Keratinocyte (primary cell): ENCODE measurements at regions not wholly inside any gene's neighbourhood (a gene's known extent, or its start where the extent isn't known, plus 50 kb on each side); places are given as distances from the start of the nearest gene placed in this dataset.

Experiments
- DNase-seq: peaks from one replicate; pipeline ENCODE4 v3.0.0-alpha.2; 2011; ENCODE audit warnings: low read depth, missing footprints, low spot score
- FAIRE-seq: peaks from 2 replicates; lab custom pipeline; 2011; peaks lifted over from hg19 to GRCh38; lab: Jason Lieb, UNC
- H2AFZ ChIP-seq: 2 replicates; pipeline ENCODE4 v1.6.0; 2012; ENCODE audit warnings: low read length, control low read depth, inconsistent platforms; ENCODE audit not compliant: control insufficient read depth
- H3K27ac ChIP-seq: 2 replicates; pipeline ENCODE4 v1.5.1; 2011; ENCODE audit warnings: low read length; ENCODE audit not compliant: control insufficient read depth, insufficient read depth
- H3K27me3 ChIP-seq: 3 replicates; pipeline ENCODE4 v1.6.0; 2011; ENCODE audit warnings: low read length; ENCODE audit not compliant: control insufficient read depth, insufficient read depth; ENCODE audit errors: extremely low read depth
- H3K36me3 ChIP-seq, 2 experiments: 2 replicates in 1 of 2; 3 replicates in 1 of 2; pipeline ENCODE4 v1.5.1; 2011; ENCODE audit warnings: low read length in 2 of 2, mild to moderate bottlenecking in 1 of 2; ENCODE audit not compliant: control insufficient read depth in 2 of 2, insufficient read depth in 2 of 2; ENCODE audit errors: extremely low read depth in 1 of 2
- H3K4me1 ChIP-seq: 3 replicates; pipeline ENCODE4 v1.5.1; 2011; ENCODE audit warnings: low read length; ENCODE audit not compliant: control insufficient read depth, insufficient read depth; ENCODE audit errors: extremely low read depth
- H3K4me2 ChIP-seq: 3 replicates; pipeline ENCODE4 v1.6.0; 2011; ENCODE audit warnings: low read depth, low read length; ENCODE audit not compliant: control insufficient read depth, insufficient read depth; ENCODE audit errors: extremely low read depth
- H3K4me3 ChIP-seq, 3 experiments: fragments of 200-600 bp in 1 of 3; sonication (generic) in 1 of 3; 2 replicates in 2 of 3; 3 replicates in 1 of 3; pipeline ENCODE4 v1.5.1; 2011 to 2016; ENCODE audit warnings: low read length in 3 of 3, mild to moderate bottlenecking in 3 of 3, control low read depth in 2 of 3, inconsistent platforms in 1 of 3, low read depth in 1 of 3, mixed read lengths in 1 of 3, mixed run types in 1 of 3, moderate library complexity in 1 of 3; ENCODE audit not compliant: control insufficient read depth in 2 of 3, insufficient read depth in 2 of 3; ENCODE audit errors: extremely low read depth in 1 of 3
- H3K79me2 ChIP-seq: 2 replicates; pipeline ENCODE4 v1.6.0; 2012; ENCODE audit warnings: low read length; ENCODE audit not compliant: control insufficient read depth, insufficient read depth
- H3K9ac ChIP-seq: 3 replicates; pipeline ENCODE4 v1.6.0; 2011; ENCODE audit warnings: low read length; ENCODE audit not compliant: control insufficient read depth, insufficient read depth; ENCODE audit errors: extremely low read depth
- H3K9me1 ChIP-seq: 3 replicates; pipeline ENCODE4 v1.6.0; 2011; ENCODE audit warnings: low read length; ENCODE audit not compliant: control insufficient read depth, insufficient read depth; ENCODE audit errors: extremely low read depth
- H3K9me3 ChIP-seq: 2 replicates; pipeline ENCODE4 v1.5.1; 2012; ENCODE audit warnings: low read depth, low read length; ENCODE audit not compliant: control insufficient read depth
- H4K20me1 ChIP-seq: 3 replicates; pipeline ENCODE4 v1.6.0; 2011; ENCODE audit warnings: low read length; ENCODE audit not compliant: control insufficient read depth, insufficient read depth; ENCODE audit errors: extremely low read depth
- EZH2 ChIP-seq: IDR thresholded peaks from one replicate; pipeline ENCODE4 v1.6.1; 2012; ENCODE audit warnings: inconsistent platforms, mild to moderate bottlenecking, low read length, moderate library complexity
- dilution Hi-C: fragments of 300-500 bp; cut with MboI; formaldehyde crosslinking; loops from one replicate; pipeline ENCODE4 v1.7.0; 2020; ENCODE audit warnings: low sequenced_read_pairs; ENCODE audit not compliant: extremely low pct_ligation_motif_present
- TF ChIP-seq, protein P1 (sequence below), 3 experiments: IDR thresholded peaks in 1 of 3; conservative IDR thresholded peaks in 1 of 3; optimal IDR thresholded peaks in 1 of 3; 2 replicates in 2 of 3; 3 replicates in 1 of 3; pipeline versions ENCODE3 to v1.5.1; 2011; ENCODE audit warnings: low read length in 3 of 3, mild to moderate bottlenecking in 3 of 3, moderate library complexity in 2 of 3, control low read depth in 1 of 3, inconsistent platforms in 1 of 3; ENCODE audit not compliant: insufficient read depth in 2 of 3; ENCODE audit errors: extremely low read depth in 1 of 3

DNA sequence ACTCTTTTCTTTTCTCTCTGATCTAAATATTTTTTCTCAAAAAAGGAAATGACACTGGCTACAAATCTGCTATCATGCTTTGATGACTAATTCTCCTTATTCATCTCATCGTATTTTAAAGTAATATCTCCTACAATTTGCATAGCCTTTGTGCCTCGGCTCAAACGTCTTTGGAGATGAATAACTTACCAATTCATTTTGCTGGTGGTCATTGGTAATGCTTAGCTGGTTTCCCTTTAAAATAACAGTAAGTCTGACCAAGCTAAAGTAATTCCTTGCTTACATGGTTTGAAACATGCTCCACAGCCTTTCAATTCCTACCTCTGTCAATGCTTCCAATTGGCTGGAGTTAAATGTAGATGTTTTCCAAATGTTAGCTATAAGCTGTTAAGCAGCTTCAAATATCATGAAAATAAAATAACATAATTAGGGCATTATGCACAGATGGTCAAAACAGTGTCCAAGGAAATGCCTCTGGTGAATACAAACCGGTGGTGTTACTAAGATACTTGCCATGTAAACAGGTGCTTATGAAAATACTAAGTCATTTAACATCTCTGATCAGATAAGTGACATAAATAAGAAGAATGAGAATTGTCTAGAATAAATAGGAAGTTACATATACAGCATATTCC lies 435.0 kb downstream of the POM121L12 start:
- Histone ChIP-seq H3K4me1 (no peaks in the 10 kb centered on the region), H3K27me3 (no peaks in the 10 kb centered on the region), H4K20me1 (no peaks in the 10 kb centered on the region), H3K36me3 (no peaks in the 10 kb centered on the region), H3K27ac (no peak overlapping the region), H3K4me2 (no peak overlapping the region), H2AFZ (no peak overlapping the region), H3K9me1 (no peaks in the 10 kb centered on the region), H3K9ac (no peak overlapping the region), H3K79me2 (no peaks in the 10 kb centered on the region), H3K9me3 (no peaks in the 10 kb centered on the region), H3K4me3 (no peak overlapping the region)
- TF ChIP-seq, protein P1, sequence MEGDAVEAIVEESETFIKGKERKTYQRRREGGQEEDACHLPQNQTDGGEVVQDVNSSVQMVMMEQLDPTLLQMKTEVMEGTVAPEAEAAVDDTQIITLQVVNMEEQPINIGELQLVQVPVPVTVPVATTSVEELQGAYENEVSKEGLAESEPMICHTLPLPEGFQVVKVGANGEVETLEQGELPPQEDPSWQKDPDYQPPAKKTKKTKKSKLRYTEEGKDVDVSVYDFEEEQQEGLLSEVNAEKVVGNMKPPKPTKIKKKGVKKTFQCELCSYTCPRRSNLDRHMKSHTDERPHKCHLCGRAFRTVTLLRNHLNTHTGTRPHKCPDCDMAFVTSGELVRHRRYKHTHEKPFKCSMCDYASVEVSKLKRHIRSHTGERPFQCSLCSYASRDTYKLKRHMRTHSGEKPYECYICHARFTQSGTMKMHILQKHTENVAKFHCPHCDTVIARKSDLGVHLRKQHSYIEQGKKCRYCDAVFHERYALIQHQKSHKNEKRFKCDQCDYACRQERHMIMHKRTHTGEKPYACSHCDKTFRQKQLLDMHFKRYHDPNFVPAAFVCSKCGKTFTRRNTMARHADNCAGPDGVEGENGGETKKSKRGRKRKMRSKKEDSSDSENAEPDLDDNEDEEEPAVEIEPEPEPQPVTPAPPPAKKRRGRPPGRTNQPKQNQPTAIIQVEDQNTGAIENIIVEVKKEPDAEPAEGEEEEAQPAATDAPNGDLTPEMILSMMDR (optimal IDR thresholded peaks at IDR 0.05 in 1 of 3, IDR thresholded peaks at IDR 0.05 in 1 of 3, conservative IDR thresholded peaks at IDR 0.05 in 1 of 3; ENCODE audit: extremely low read depth in 1 of 3, insufficient read depth in 2 of 3, low read length in 3 of 3), result no peak
- no peak for TF ChIP-seq EZH2
- dilution Hi-C loops, result no loop called here
- no peak for FAIRE-seq
- DNase-seq, result no peak

DNA sequence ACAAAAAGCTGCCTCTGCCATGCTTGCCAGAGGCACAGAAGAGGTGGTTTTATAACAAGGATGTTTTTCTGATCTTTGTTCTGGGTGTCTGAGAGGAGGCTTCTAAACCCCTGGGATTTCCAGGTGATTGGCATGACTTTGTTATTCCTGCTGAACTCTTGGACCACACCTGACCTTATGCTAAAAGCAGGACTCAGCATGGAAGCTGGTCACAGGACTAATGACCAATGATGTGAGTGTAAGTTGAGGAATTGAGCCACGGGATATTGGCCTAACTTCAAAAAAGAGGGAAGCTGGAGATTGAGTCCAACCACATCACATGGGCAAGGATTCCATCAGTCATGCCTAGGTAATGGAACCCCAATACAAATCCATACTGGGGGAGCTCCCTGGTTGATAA lies 437.9 kb downstream of the POM121L12 start:
- DNase-seq, result no peak

More for the DNA sequence above, 437.9 kb downstream of the POM121L12 start:
- no peaks in the 10 kb centered on the region for H4K20me1 ChIP-seq
- H3K9me3 ChIP-seq, result no peaks in the 10 kb centered on the region
- H3K36me3 ChIP-seq, result no peaks in the 10 kb centered on the region
- H3K4me2 ChIP-seq, result no peak overlapping the region
- H3K9me1 ChIP-seq, result no peaks in the 10 kb centered on the region
- no peak for FAIRE-seq
- TF ChIP-seq, protein P1 (optimal IDR thresholded peaks at IDR 0.05 in 1 of 3, IDR thresholded peaks at IDR 0.05 in 1 of 3, conservative IDR thresholded peaks at IDR 0.05 in 1 of 3; ENCODE audit: extremely low read depth in 1 of 3, insufficient read depth in 2 of 3, low read length in 3 of 3), result no peak
- TF ChIP-seq EZH2, result no peak
- no peaks in the 10 kb centered on the region for H3K4me1 ChIP-seq
- H3K4me3 ChIP-seq, result no peak overlapping the region
- no peak overlapping the region for H3K9ac ChIP-seq
- H3K27ac ChIP-seq, result no peak overlapping the region
- no peaks in the 10 kb centered on the region for H3K79me2 ChIP-seq
- no peaks in the 10 kb centered on the region for H3K27me3 ChIP-seq
- H2AFZ ChIP-seq, result no peak overlapping the region
- dilution Hi-C loops, result no loop called here
